Hepatocyte (in vitro differentiated cells): ENCODE measurements at regions not wholly inside any gene's neighbourhood (a gene's known extent, or its start where the extent isn't known, plus 50 kb on each side); places are given as distances from the start of the nearest gene placed in this dataset.

Source experiments
- EZH2 ChIP-seq: fragments of 200-600 bp; sonication (generic); IDR thresholded peaks from 2 replicates; pipeline ENCODE4 v1.6.1; 2016; ENCODE audit warnings: antibody characterized with exemption, mild to moderate bottlenecking, borderline replicate concordance
- TF ChIP-seq, protein P1 (sequence below): fragments of 200-600 bp; sonication (generic); IDR thresholded peaks from 2 replicates; pipeline ENCODE4 v1.5.1; 2016; ENCODE audit warnings: antibody characterized with exemption, mild to moderate bottlenecking; ENCODE audit not compliant: poor library complexity

- TF ChIP-seq, protein P1, sequence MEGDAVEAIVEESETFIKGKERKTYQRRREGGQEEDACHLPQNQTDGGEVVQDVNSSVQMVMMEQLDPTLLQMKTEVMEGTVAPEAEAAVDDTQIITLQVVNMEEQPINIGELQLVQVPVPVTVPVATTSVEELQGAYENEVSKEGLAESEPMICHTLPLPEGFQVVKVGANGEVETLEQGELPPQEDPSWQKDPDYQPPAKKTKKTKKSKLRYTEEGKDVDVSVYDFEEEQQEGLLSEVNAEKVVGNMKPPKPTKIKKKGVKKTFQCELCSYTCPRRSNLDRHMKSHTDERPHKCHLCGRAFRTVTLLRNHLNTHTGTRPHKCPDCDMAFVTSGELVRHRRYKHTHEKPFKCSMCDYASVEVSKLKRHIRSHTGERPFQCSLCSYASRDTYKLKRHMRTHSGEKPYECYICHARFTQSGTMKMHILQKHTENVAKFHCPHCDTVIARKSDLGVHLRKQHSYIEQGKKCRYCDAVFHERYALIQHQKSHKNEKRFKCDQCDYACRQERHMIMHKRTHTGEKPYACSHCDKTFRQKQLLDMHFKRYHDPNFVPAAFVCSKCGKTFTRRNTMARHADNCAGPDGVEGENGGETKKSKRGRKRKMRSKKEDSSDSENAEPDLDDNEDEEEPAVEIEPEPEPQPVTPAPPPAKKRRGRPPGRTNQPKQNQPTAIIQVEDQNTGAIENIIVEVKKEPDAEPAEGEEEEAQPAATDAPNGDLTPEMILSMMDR, result no peak
- no peak for TF ChIP-seq EZH2
These were observed 154.2 kb downstream of the ZNF486 start for GRCh38 chr19:20321139-20321763.
